Neural crest cell (in vitro differentiated cells): ENCODE measurements at regions not wholly inside any gene's neighbourhood (a gene's known extent, or its start where the extent isn't known, plus 50 kb on each side); places are given as distances from the start of the nearest gene placed in this dataset.
"Not testable (repeated sequence)": the region's sequence is repeated elsewhere in the genome, so short reads cannot be mapped to it uniquely, and the experiment has no call there.

Experiments
- DNase-seq: peaks from one replicate; pipeline ENCODE4 v3.0.0; 2021; ENCODE audit warnings: low read depth, mixed read lengths, low spot score
- H3K27ac Mint-ChIP-seq: one replicate; pipeline ENCODE4 v1.8.0; 2021; ENCODE audit warnings: mild to moderate bottlenecking, mixed read lengths; ENCODE audit not compliant: unreplicated experiment
- H3K27me3 Mint-ChIP-seq: 2 replicates; pipeline ENCODE4 v1.8.0; 2021; ENCODE audit warnings: low read depth, mild to moderate bottlenecking, mixed read lengths
- H3K36me3 Mint-ChIP-seq: 2 replicates; pipeline ENCODE4 v1.8.0; 2021; ENCODE audit warnings: low read depth, mild to moderate bottlenecking, mixed read lengths
- H3K4me1 Mint-ChIP-seq: 2 replicates; pipeline ENCODE4 v1.8.0; 2021; ENCODE audit warnings: mixed read lengths
- H3K4me3 Mint-ChIP-seq: one replicate; pipeline ENCODE4 v1.8.0; 2021; ENCODE audit warnings: mild to moderate bottlenecking, mixed read lengths
- H3K9me3 Mint-ChIP-seq: 2 replicates; pipeline ENCODE4 v1.8.0; 2021; ENCODE audit warnings: mixed read lengths
- CTCF ChIP-seq: fragments of 200-600 bp; sonication (generic); conservative IDR thresholded peaks from 2 replicates; pipeline ENCODE4 v1.5.0; 2021; ENCODE audit warnings: antibody characterized with exemption, mild to moderate bottlenecking

GRCh38 chr1:226461087-226461486 is 53.2 kb upstream of the PARP1 start:
- no peaks in the 10 kb centered on the region for H3K27me3 Mint-ChIP-seq
- H3K4me1 Mint-ChIP-seq = peaks cover 3% of the 10 kb centered on the region
- no peak overlapping the region for H3K4me3 Mint-ChIP-seq
- no peak overlapping the region for H3K27ac Mint-ChIP-seq
- H3K9me3 Mint-ChIP-seq = peaks cover 30% of the 10 kb centered on the region
- H3K36me3 Mint-ChIP-seq = peaks cover 11% of the 10 kb centered on the region
- TF ChIP-seq CTCF = no peak
- no peak for DNase-seq

- H3K36me3 Mint-ChIP-seq = peaks cover 11% of the 10 kb centered on the region
- peaks cover 35% of the 10 kb centered on the region for H3K9me3 Mint-ChIP-seq
- DNase-seq = no peak
- no peaks in the 10 kb centered on the region for H3K27me3 Mint-ChIP-seq
- peaks cover 14% of the 10 kb centered on the region for H3K4me1 Mint-ChIP-seq
- TF ChIP-seq CTCF = no peak
- H3K27ac Mint-ChIP-seq = no peak overlapping the region
- H3K4me3 Mint-ChIP-seq = no peak overlapping the region
These were observed 56.2 kb upstream of the PARP1 start for GRCh38 chr1:226463925-226464586.

- H3K27me3 Mint-ChIP-seq, H3K27ac Mint-ChIP-seq, H3K4me3 Mint-ChIP-seq, DNase-seq: not testable (repeated sequence)
- Mint-ChIP-seq H3K36me3 (peaks cover 11% of the 10 kb centered on the region), H3K4me1 (peaks cover 14% of the 10 kb centered on the region), H3K9me3 (peaks cover 35% of the 10 kb centered on the region)
These were observed 56.7 kb upstream of the PARP1 start for GRCh38 chr1:226464587-226464971.

GRCh38 chr1:226466296-226466695 is 58.4 kb upstream of the PARP1 start:
- H3K9me3 Mint-ChIP-seq = peaks cover 30% of the 10 kb centered on the region
- H3K4me1 Mint-ChIP-seq = peaks cover 18% of the 10 kb centered on the region
- H3K36me3 Mint-ChIP-seq = peaks cover 11% of the 10 kb centered on the region
- H3K27ac Mint-ChIP-seq = peak overlapping the region; percentile 15
- H3K27me3 Mint-ChIP-seq = no peaks in the 10 kb centered on the region
- DNase-seq = no peak
- H3K4me3 Mint-ChIP-seq = no peak overlapping the region
- TF ChIP-seq CTCF = no peak

DNA sequence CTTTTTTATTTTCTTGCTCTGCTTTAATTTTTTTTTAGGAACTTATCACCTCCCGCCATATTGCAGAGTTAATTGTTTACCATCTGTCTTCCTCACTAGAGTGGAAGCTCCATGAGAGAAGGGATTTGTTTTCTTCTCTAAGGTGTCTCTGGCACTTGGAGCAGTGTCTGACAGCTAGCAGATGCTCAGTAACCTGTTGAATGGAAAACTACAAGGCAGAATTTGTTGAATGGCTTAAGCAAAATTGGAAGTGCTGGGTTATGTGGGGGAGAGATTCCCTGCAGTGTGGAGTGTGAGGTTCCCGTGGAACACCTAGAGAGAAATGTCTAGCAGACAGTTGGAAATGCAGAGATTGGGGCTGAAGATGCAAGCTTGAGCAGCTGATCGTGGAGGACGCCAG is 59.5 kb upstream of the PARP1 start:
- H3K27me3 Mint-ChIP-seq = no peaks in the 10 kb centered on the region
- DNase-seq = no peak
- no peak overlapping the region for H3K4me3 Mint-ChIP-seq
- TF ChIP-seq CTCF = no peak
- peaks cover 8% of the 10 kb centered on the region for H3K36me3 Mint-ChIP-seq
- H3K27ac Mint-ChIP-seq = no peak overlapping the region
- H3K9me3 Mint-ChIP-seq = peaks cover 26% of the 10 kb centered on the region
- peaks cover 18% of the 10 kb centered on the region for H3K4me1 Mint-ChIP-seq

- no peak for DNase-seq
- Mint-ChIP-seq H3K27me3 (no peaks in the 10 kb centered on the region), H3K27ac (no peak overlapping the region), H3K4me3 (no peak overlapping the region), H3K9me3 (peaks cover 5% of the 10 kb centered on the region), H3K4me1 (peaks cover 31% of the 10 kb centered on the region), H3K36me3 (no peaks in the 10 kb centered on the region)
- no peak for TF ChIP-seq CTCF
These were observed 63.3 kb upstream of the PARP1 start for GRCh38 chr1:226470921-226471866.
